GM18517 (cell line): ENCODE measurements at regions not wholly inside any gene's neighbourhood (a gene's known extent, or its start where the extent isn't known, plus 50 kb on each side); places are given as distances from the start of the nearest gene placed in this dataset.

Experiments
- ATAC-seq: cut with Tn5 transposase; IDR thresholded peaks from one replicate; pipeline ENCODE4 v1.9.1; 2021; ENCODE audit warnings: mild to moderate bottlenecking, moderate library complexity; ENCODE audit not compliant: unreplicated experiment

DNA sequence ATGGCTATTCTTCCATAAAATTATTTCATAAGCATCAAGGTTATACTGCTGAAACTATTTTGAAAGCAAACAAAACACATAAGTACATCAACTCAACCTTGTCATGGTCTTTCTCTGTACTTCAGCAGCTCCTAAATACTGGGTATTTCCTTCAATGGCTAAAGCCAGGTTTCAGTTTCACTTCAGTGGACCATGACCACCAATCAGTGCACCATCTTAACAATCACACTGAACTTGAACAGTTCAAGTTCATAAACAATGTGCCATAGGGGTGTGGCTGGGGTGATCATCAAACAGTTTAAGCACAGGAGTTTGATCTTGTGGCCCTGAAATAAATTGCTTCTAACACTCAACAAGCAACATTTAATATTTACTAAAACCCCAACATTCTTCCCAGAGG lies 124.1 kb upstream of the FIGN start:
- no peak for ATAC-seq

DNA sequence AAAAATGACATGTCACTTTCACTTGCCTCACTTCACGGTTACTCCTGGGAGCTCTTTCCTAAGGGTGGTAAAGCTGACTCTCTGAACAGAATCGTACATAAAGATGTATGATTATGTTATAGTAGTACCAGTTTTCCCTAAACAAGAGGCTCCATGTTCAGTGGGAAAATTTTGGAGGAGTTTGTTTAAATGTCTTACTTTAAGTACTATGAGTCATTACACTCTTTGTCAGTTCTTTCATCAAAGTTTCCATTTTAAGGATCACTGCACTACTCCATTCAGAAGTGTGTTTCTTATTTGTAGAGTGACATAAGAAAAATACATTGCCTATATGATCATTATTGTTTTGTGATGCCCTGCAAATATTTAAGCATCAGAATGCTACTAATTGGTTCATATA lies 121.1 kb upstream of the FIGN start:
- no peak for ATAC-seq

DNA sequence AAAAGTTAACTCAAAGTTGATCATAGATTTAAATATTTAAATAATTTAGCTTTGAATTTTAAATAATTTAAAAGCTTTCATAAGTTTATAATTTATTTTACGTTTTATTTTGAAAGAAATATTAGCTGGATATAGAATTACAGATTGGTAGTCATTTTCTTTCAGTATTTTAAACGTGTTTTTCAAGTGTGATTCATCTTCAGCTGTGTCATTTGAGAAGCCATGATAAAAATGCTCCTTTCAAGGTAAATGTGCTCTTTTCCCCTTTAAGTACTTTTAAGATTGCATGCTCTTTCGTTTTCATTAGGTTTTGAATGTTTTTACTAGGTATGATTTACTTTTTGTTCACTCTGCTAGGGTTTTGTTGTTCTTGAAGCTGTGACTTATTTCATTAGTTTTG lies 116.8 kb upstream of the FIGN start:
- no peak for ATAC-seq

DNA sequence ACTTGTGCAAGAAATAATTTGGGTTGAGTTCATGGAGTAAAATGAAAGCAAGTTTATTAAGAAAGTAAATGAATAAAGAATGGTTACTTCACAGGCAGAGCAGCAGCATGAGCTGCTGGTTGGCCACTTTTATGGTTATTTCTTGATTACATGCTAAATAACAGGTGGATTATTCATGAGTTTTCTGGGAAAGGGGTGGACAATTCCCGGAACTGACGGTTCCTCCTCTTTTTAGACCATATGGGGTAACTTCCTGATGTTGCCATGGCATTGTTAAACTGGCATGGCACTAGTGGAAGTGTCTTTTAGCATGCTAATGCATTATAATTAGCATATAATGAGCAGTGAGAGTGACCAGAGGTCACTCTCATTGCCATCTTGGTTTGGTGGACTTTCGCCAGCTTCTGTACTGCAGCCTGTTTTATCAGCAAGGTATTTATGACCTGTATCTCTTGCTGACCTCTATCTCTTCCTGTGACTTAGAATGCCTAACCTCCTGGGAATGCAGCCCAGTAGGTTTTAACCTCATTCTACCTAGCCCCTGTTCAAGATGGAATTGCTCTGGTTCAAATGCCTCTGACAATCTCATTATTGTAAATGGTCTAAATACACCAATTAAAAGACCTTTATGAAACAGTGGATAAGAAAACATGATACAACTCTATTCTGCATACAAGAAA lies 114.1 kb upstream of the FIGN start:
- no peak for ATAC-seq

DNA sequence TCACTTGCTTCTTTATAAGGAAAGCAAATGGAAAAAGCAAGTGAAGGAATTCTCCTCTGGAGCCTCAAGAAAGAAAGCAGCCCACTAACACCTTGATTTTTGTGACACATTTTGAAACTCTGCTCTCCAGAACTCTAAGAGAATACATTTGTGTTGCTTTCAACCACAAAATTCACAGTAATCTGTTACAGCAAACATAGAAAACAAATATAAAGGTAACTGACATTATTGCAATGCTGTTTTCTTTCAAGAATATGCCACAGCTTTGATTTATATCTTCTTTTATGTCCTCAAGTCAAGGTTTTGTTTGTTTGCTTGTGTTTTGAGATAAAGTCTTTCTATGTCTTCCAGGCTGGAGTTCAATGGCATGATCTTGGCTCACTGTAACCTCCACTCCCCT lies 103.1 kb upstream of the FIGN start:
- no peak for ATAC-seq

DNA sequence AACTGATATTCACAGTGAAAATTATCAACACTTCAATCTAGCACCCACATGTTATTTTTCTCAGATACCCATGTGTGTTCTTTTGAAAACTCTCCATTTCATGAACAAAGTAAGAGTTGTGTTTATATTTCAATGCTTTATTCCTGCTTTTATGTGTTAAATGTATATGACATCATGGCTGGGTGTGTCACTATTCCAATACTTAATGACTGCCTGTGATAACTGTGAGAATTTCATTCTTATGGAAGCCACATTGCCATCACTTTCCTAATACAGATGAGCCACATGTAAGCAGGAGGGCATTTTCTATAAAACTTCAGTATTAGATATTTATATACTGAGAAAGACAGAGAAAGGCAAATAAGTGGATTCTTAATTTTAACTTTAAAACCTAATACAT lies 100.4 kb upstream of the FIGN start:
- no peak for ATAC-seq

DNA sequence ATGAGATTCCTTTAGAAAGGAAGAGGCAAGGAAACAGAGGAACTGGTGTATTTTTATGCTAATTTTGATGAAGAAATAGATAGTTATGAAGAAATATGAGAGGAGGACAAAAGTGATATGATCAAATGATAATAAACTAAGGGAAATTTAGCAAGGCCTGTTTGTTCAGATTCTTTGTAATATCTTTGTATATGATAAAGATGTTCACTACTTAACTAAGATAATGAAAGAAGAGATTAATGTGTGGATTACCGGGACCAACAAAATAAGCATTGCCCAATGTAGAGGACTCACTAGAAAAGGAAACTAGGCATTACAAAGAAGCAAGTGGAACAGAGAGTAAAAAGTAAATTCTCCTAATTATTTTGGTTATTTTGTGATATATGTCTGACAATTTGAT lies 99.0 kb upstream of the FIGN start:
- no peak for ATAC-seq

DNA sequence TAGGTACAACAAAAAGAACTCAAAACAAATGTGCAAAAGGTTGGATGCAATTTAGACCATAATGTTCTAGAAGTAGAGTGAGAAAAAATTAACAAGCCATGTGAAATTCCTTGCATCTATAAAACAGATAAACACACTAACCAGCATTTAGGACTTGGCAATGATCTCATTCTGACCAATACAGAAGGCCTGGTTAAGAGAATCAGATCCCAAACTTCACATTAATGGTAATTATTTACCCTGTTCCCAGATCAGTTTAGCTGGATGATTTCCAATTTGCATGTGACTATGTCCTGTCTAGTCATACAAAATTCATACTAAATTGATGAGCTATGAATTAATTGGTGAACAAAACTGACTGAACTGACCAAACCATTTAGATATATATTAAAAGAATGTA lies 98.4 kb upstream of the FIGN start:
- ATAC-seq: no peak

DNA sequence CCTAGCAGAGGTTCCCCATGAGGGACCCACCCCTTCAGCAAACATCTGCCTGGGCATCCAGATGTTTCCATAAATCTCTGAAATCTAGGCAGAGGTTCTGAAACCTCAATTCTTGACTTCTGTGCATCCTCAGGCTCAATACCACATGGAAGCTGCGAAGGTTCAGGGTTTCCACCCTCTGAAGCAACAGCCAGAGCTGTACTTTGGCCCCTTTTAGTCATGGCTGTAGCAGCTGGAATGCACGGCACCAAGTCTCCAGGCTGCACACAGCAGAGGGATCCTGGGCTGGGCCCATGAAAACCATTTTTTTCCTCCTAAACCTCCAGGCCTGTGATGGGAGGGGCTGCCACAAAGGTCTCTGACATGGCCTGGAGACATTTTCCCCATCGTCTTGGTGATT lies 93.0 kb upstream of the FIGN start:
- no peak for ATAC-seq

DNA sequence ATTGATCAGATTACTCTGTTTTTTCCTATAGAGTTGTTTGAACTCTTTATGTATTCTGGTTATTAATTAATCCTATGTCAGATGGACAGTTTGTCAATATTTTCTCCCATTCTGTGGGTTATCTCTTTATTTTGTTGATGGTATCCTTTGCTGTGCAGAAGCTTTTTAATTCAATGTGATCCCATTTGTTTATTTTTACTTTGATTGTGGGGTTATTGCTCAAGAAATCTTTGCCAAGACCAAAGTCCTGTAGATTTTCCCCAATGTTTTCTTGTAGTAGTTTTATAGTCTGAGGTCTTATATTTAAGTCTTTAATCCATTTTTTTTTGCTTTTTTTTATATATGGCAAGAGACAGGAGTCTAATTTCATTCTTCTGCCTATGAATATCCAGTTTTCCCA lies 86.2 kb upstream of the FIGN start:
- ATAC-seq: no peak

DNA sequence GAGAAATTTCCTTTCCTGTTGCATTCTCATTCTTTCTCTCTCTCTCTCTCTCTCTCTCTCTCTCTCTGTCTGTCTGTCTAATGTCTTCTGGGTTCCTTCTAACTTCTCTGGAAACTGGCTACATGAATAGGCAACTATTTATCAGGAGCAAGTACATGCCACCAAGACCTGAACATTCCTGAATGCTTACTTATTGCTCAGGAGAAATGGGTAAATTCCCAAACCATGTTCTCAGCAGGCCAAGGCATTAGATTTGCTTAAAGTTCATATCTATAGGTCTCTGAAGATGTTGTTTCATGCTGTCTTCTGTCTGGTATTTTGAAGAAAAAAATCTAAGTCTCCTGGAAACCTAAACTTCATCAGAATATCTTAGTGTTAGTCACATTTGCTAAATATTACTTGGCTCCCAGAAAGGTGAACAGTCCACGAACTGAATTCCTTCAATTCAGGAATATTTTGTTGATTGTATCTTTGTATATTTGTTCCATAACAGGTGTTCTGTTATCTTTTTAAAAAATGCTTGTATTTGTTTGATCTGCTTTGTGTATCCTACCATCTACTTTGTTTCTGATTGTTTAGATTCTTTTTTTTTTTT lies 77.2 kb upstream of the FIGN start:
- ATAC-seq: no peak

DNA sequence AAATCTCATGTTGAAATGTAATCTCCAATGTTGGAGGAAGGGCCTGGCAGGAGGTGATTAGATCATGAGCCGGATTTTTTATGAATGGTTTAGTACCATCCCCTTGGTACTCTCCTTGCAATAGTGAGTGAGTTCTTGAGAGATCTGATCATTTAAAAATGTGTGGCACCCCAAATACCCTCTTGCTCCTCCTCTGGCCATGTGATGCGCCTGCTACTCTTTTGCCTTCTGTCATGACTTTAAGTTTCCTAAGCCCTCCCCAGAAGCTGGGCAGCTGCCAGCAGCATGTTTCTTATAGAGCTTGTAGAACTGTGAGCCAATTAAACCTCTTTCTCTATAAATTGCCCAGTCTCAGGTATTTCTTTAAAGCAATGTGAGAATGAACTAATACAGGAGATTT lies 72.6 kb upstream of the FIGN start:
- ATAC-seq: no peak

DNA sequence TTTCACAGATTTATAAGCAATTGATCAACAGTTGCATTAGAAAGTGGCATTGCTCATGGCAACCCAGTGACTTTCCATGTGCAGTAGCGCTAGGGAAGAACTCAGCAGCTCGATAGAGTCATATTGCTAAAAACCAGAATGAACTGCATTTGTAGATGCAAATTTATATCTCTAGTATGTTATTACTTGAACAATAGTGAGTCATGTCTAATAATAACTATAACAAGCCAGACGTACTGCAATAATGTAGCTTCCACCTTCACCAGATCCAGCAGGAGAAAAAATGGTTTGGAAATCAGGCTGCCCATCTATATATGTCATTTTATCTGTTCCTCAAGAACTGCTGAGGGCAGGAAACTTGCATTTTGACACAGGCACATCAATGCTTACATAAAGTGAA lies 66.5 kb upstream of the FIGN start:
- no peak for ATAC-seq

DNA sequence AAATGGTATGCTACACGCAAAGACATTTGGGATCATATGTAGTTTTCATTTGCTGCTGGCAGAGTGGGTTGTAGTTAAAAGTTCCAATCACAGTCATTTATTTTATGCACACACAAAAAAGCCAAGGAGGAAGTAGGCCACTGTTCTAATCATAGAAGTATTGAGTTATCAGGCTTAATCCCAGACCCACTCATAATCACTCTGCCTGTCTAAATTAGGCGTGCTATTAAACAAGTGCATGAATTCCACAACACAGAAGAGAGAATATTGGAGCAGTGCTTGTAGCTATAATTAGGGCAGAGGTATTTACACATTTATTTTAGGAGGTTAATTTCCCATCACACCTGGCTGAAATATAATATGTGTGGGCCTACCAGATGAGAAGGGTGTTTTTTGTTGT lies 65.7 kb upstream of the FIGN start:
- ATAC-seq: no peak

DNA sequence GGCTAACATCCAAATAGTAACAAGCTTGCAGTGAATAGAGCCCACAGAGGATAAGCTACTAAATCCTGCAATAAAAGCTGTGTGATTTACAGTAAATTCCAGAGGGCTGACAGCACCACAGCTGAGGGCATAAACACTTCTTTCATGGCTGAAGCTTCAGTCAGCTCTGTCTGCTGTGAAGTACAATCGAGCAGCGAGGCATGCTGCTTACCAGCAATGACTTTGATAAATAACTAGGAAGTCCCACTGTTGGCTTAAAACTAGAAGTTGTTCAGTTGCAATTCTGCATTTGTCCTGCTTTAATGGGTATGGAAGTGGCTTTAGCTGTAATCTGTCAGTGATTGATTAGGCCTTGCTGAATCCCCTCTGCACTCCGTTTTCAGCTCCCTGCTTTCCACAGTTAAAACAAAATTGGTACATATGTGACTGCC lies 65.2 kb upstream of the FIGN start:
- ATAC-seq: no peak

DNA sequence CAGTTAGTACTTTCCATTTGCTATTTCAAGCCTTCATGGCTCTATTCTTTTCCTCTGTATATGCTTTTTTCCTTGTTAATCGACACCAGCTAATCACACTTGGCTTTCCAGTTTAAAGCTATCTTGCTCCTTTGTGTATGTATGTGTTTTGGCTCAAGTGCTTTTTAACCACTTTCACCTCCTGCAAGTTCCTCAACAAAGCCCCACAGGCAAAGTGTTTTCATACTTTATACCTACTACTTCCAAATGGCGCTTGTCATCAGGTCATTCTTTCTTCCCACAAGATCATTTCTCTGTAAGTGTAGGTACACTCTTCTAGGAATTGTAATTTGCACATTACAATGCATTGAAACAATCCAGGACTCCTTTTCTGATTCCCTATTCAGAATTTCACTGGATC lies 64.0 kb upstream of the FIGN start:
- ATAC-seq: no peak

DNA sequence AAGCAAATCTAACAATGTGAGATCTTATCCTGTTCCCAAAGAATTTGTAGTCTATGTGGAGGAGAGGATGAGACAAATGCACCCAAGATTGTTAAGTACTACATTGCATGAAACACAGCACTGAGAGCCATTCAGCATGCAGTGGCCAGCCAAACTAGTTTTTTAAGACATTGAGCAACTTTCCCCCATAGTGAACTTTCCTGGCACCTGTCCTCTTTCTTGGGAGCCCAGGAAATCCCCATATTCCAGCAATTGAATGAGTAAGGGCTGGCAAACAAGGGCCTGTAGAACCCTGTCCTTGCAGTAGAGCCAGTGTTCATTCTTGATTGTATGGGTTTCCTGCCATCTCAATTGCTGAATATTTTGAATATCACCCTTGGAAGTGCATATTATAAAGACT lies 58.8 kb upstream of the FIGN start:
- no peak for ATAC-seq
